NK-92 (cell line): ENCODE measurements at regions not wholly inside any gene's neighbourhood (a gene's known extent, or its start where the extent isn't known, plus 50 kb on each side); places are given as distances from the start of the nearest gene placed in this dataset.

ENCODE experiments used
- DNase-seq: peaks from one replicate; lab custom pipeline; 2025; ENCODE audit not compliant: unreplicated experiment; lab: John Stamatoyannopoulos, UW

- peak; percentile 14 for DNase-seq
Observed at GRCh38 chr14:75333606-75334548, 55.2 kb downstream of the FOS start.

GRCh38 chr14:75334549-75335051 lies 56.0 kb downstream of the FOS start:
- DNase-seq = no peak

GRCh38 chr14:75335571-75335970 lies 56.9 kb downstream of the FOS start:
- no peak for DNase-seq

- no peak for DNase-seq
Observed at GRCh38 chr14:75338398-75338797, 59.8 kb downstream of the FOS start.

GRCh38 chr14:75339059-75339458 lies 60.4 kb downstream of the FOS start:
- DNase-seq = no peak

- no peak for DNase-seq
Observed at GRCh38 chr14:75340921-75341320, 62.3 kb downstream of the FOS start.

GRCh38 chr14:75341620-75342019 lies 63.0 kb downstream of the FOS start:
- no peak for DNase-seq

GRCh38 chr14:75342762-75343599 lies 64.4 kb downstream of the FOS start:
- DNase-seq = no peak

- no peak for DNase-seq
Observed at GRCh38 chr14:75343911-75344310, 65.3 kb downstream of the FOS start.

- no peak for DNase-seq
Observed at GRCh38 chr14:75344411-75344810, 65.8 kb downstream of the FOS start.

- DNase-seq = no peak
Observed at GRCh38 chr14:75350505-75351060, 72.0 kb downstream of the FOS start.

- DNase-seq = no peak
Observed at GRCh38 chr14:75359098-75359497, 68.7 kb upstream of the JDP2 start.

GRCh38 chr14:75361041-75361440 lies 66.8 kb upstream of the JDP2 start:
- no peak for DNase-seq

GRCh38 chr14:75361751-75362433 lies 65.9 kb upstream of the JDP2 start:
- no peak for DNase-seq

- DNase-seq = no peak
Observed at GRCh38 chr14:75363130-75363529, 64.7 kb upstream of the JDP2 start.

- DNase-seq = no peak
Observed at GRCh38 chr14:75363570-75364227, 64.1 kb upstream of the JDP2 start.

- no peak for DNase-seq
Observed at GRCh38 chr14:75365116-75365515, 62.7 kb upstream of the JDP2 start.

- no peak for DNase-seq
Observed at GRCh38 chr14:75366963-75367362, 60.9 kb upstream of the JDP2 start.

- DNase-seq = no peak
Observed at GRCh38 chr14:75368333-75368732, 59.5 kb upstream of the JDP2 start.

- DNase-seq = no peak
Observed at GRCh38 chr14:75369506-75369905, 58.3 kb upstream of the JDP2 start.
